ENCODE measurements at regions not wholly inside any gene's neighbourhood (a gene's known extent, or its start where the extent isn't known, plus 50 kb on each side); places are given as distances from the start of the nearest gene placed in this dataset.

DNA sequence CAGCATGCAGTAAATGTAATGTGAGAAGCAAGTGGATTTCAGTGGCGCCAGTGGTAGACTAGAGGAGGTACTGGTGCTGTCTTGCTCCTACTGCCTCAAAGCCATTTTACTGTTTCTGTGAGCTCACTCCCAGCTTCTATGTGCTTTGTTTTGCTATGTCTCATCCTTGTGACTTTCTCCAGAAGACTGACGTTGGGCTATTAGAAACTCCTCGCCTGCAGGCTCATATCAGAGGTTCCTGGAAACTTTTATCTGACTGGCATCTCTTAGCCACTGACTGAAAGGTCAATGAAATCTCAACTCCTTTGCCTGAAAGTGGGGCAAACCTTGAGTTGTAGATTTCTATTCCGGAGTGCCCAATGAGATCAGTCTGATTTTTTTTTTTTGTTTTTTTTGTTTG is 66.4 kb upstream of the SORCS1 start:
- Histone ChIP-seq H3K9me2 (replicated peaks; ENCODE audit: insufficient read depth, low read length) (no peaks in the 10 kb centered on the region), H4K20me1 (ENCODE audit: low read depth, low read length) (no peaks in the 10 kb centered on the region), H3K79me2 (ENCODE audit: insufficient read depth, low read length) (no peaks in the 10 kb centered on the region), H3K36me3 (ENCODE audit: low read length) (no peaks in the 10 kb centered on the region), H3K27ac (ENCODE audit: low read depth, low read length) (no peak overlapping the region), H3K27me3 (ENCODE audit: low read length) (no peaks in the 10 kb centered on the region), H2AFZ (ENCODE audit: low read depth, low read length, severe bottlenecking) (no peak overlapping the region), H3K9me3 (ENCODE audit: insufficient read depth, low read length) (no peaks in the 10 kb centered on the region), H3K4me3 (ENCODE audit: insufficient read depth, low read length, poor library complexity, severe bottlenecking) (no peak overlapping the region), H3F3A (ENCODE audit: insufficient read depth) (no peaks in the 10 kb centered on the region), H3K9ac (ENCODE audit: low read length) (no peak overlapping the region), H3K4me2 (ENCODE audit: low read depth, low read length, poor library complexity, severe bottlenecking) (no peak overlapping the region)
- TF ChIP-seq CTCF (IDR thresholded peaks at IDR 0.05; ENCODE audit: insufficient read depth, low read length, poor library complexity, severe bottlenecking) (no peak), EZH2phosphoT487 (conservative IDR thresholded peaks at IDR 0.05; ENCODE audit: low read length) (no peak)

GRCh38 chr10:107215681-107216080 is 51.2 kb upstream of the SORCS1 start:
- Histone ChIP-seq H3K9me3 (ENCODE audit: insufficient read depth, low read length) (no peaks in the 10 kb centered on the region), H3K27ac (ENCODE audit: low read depth, low read length) (no peak overlapping the region), H3K27me3 (ENCODE audit: low read length) (no peaks in the 10 kb centered on the region), H3K4me2 (ENCODE audit: low read depth, low read length, poor library complexity, severe bottlenecking) (no peak overlapping the region), H3K9ac (ENCODE audit: low read length) (no peak overlapping the region), H3F3A (ENCODE audit: insufficient read depth) (no peaks in the 10 kb centered on the region), H3K4me3 (ENCODE audit: insufficient read depth, low read length, poor library complexity, severe bottlenecking) (no peak overlapping the region), H4K20me1 (ENCODE audit: low read depth, low read length) (no peaks in the 10 kb centered on the region), H3K9me2 (replicated peaks; ENCODE audit: insufficient read depth, low read length) (no peaks in the 10 kb centered on the region), H2AFZ (ENCODE audit: low read depth, low read length, severe bottlenecking) (no peak overlapping the region), H3K36me3 (ENCODE audit: low read length) (no peaks in the 10 kb centered on the region), H3K79me2 (ENCODE audit: insufficient read depth, low read length) (no peaks in the 10 kb centered on the region)
- TF ChIP-seq EZH2phosphoT487 (conservative IDR thresholded peaks at IDR 0.05; ENCODE audit: low read length), result no peak
- no peak for TF ChIP-seq CTCF (IDR thresholded peaks at IDR 0.05; ENCODE audit: insufficient read depth, low read length, poor library complexity, severe bottlenecking)
